AG09309 (cell line): ENCODE measurements at regions not wholly inside any gene's neighbourhood (a gene's known extent, or its start where the extent isn't known, plus 50 kb on each side); places are given as distances from the start of the nearest gene placed in this dataset.

Source experiments
- DNase-seq: peaks from one replicate; pipeline ENCODE4 v3.0.0-alpha.2; 2010; ENCODE audit warnings: low read depth
- H3K4me3 ChIP-seq: 2 replicates; pipeline ENCODE4 v1.5.1; 2011; ENCODE audit warnings: mild to moderate bottlenecking, low read depth, low read length, moderate library complexity; ENCODE audit not compliant: control insufficient read depth
- CTCF ChIP-seq: IDR thresholded peaks from 2 replicates; pipeline ENCODE4 v1.5.1; 2011; ENCODE audit warnings: mild to moderate bottlenecking, low read depth, low read length, inconsistent platforms; ENCODE audit not compliant: insufficient read depth, control insufficient read depth; ENCODE audit errors: missing control alignments

- no peak for DNase-seq
- H3K4me3 ChIP-seq, result no peak overlapping the region
- no peak for TF ChIP-seq CTCF
Observed at GRCh38 chr3:153095441-153095840, 66.6 kb upstream of the RAP2B start.

- H3K4me3 ChIP-seq, result no peak overlapping the region
- no peak for TF ChIP-seq CTCF
- DNase-seq, result no peak
Observed at GRCh38 chr3:153096731-153097131, 65.3 kb upstream of the RAP2B start.

- TF ChIP-seq CTCF, result no peak
- DNase-seq, result no peak
- no peak overlapping the region for H3K4me3 ChIP-seq
Observed at GRCh38 chr3:153097213-153097612, 64.8 kb upstream of the RAP2B start.

GRCh38 chr3:153099131-153099530, 62.9 kb upstream of the RAP2B start:
- no peak overlapping the region for H3K4me3 ChIP-seq
- DNase-seq, result no peak
- TF ChIP-seq CTCF, result no peak

- no peak for DNase-seq
- no peak for TF ChIP-seq CTCF
- no peak overlapping the region for H3K4me3 ChIP-seq
Observed at GRCh38 chr3:153103406-153103945, 58.5 kb upstream of the RAP2B start.

- no peak for DNase-seq
- TF ChIP-seq CTCF, result no peak
- no peak overlapping the region for H3K4me3 ChIP-seq
Observed at GRCh38 chr3:153110041-153110440, 52.0 kb upstream of the RAP2B start.

- H3K4me3 ChIP-seq, result no peak overlapping the region
- DNase-seq, result no peak
- no peak for TF ChIP-seq CTCF
Observed at GRCh38 chr3:153111016-153111415, 51.0 kb upstream of the RAP2B start.
